Ishikawa (cell line): ENCODE measurements at regions not wholly inside any gene's neighbourhood (a gene's known extent, or its start where the extent isn't known, plus 50 kb on each side); places are given as distances from the start of the nearest gene placed in this dataset.

Experiments
- CEBPB ChIP-seq: IDR thresholded peaks from 2 replicates; pipeline ENCODE4 v1.6.1; 2012
- CREB1 ChIP-seq: IDR thresholded peaks from 2 replicates; pipeline ENCODE4 v1.6.1; 2012; ENCODE audit warnings: low read depth
- EGR1 ChIP-seq: IDR thresholded peaks from 2 replicates; pipeline ENCODE4 v1.6.1; 2012
- FOXM1 ChIP-seq: IDR thresholded peaks from 2 replicates; pipeline ENCODE4 v1.6.1; 2012; ENCODE audit warnings: low read depth, borderline replicate concordance
- MAX ChIP-seq: IDR thresholded peaks from 2 replicates; pipeline ENCODE4 v1.6.1; 2012
- NFIC ChIP-seq: IDR thresholded peaks from 2 replicates; pipeline ENCODE4 v1.6.1; 2012
- REST ChIP-seq: IDR thresholded peaks from 2 replicates; pipeline ENCODE4 v1.6.1; 2012; ENCODE audit warnings: low read depth, mild to moderate bottlenecking
- TAF1 ChIP-seq: IDR thresholded peaks from 2 replicates; pipeline ENCODE4 v1.6.1; 2012; ENCODE audit warnings: low read depth, mild to moderate bottlenecking
- TCF12 ChIP-seq: IDR thresholded peaks from 2 replicates; pipeline ENCODE4 v1.6.1; 2012; ENCODE audit warnings: low read depth
- TEAD4 ChIP-seq: IDR thresholded peaks from 2 replicates; pipeline ENCODE4 v1.6.1; 2012
- USF1 ChIP-seq: IDR thresholded peaks from 2 replicates; pipeline ENCODE4 v1.6.1; 2012
- YY1 ChIP-seq: IDR thresholded peaks from 2 replicates; pipeline ENCODE4 v1.6.1; 2012; ENCODE audit warnings: low read depth

GRCh38 chr3:139728414-139728813 is 50.6 kb upstream of the NMNAT3 start:
- TF ChIP-seq YY1 (no peak), CEBPB (no peak), USF1 (no peak), CREB1 (no peak), NFIC (no peak), TEAD4 (no peak), TAF1 (no peak), TCF12 (no peak), EGR1 (no peak), FOXM1 (no peak), REST (no peak), MAX (no peak)
